SK-N-SH treated with all-trans-retinoic acid at 6 μM for 48 hours (cell line): ENCODE measurements at regions not wholly inside any gene's neighbourhood (a gene's known extent, or its start where the extent isn't known, plus 50 kb on each side); places are given as distances from the start of the nearest gene placed in this dataset.

ENCODE experiments used
- ARNTL ChIP-seq: fragments of 450-650 bp; formaldehyde crosslinking; IDR thresholded peaks from 2 replicates; pipeline ENCODE4 v1.5.0; 2020; ENCODE audit warnings: low read depth, mild to moderate bottlenecking, moderate library complexity, borderline replicate concordance
- BACH2 ChIP-seq: fragments of 250-450 bp; sonication (Bioruptor Pico); IDR thresholded peaks from 2 replicates; pipeline ENCODE4 v1.9.0; 2021; ENCODE audit warnings: mild to moderate bottlenecking, borderline replicate concordance
- CREB5 ChIP-seq: fragments of 250-450 bp; sonication (Bioruptor Pico); IDR thresholded peaks from 2 replicates; pipeline ENCODE4 v1.5.1; 2020; ENCODE audit warnings: low read depth, mild to moderate bottlenecking, moderate library complexity
- GLIS3 ChIP-seq: fragments of 250-450 bp; sonication (Bioruptor Pico); IDR thresholded peaks from 2 replicates; pipeline ENCODE4 v1.5.0; 2020; ENCODE audit warnings: mild to moderate bottlenecking, moderate library complexity
- ISL1 ChIP-seq: fragments of 250-450 bp; sonication (Bioruptor Pico); IDR thresholded peaks from 2 replicates; pipeline ENCODE4 v2.1.2; 2022; ENCODE audit warnings: mild to moderate bottlenecking, moderate library complexity
- OSR1 ChIP-seq: fragments of 250-450 bp; sonication (Bioruptor Pico); IDR thresholded peaks from 2 replicates; pipeline ENCODE4 v1.8.0; 2022; ENCODE audit warnings: moderate library complexity, mild to moderate bottlenecking, inconsistent platforms
- PATZ1 ChIP-seq: fragments of 250-450 bp; sonication (Bioruptor Pico); IDR thresholded peaks from 2 replicates; pipeline ENCODE4 v1.8.0; 2020; ENCODE audit warnings: mild to moderate bottlenecking, moderate library complexity, borderline replicate concordance
- POU6F1 ChIP-seq: fragments of 250-450 bp; sonication (Bioruptor Pico); IDR thresholded peaks from 2 replicates; pipeline ENCODE4 v1.8.0; 2021; ENCODE audit warnings: low read depth, mild to moderate bottlenecking, moderate library complexity, borderline replicate concordance
- PPARA ChIP-seq: fragments of 250-450 bp; sonication (Bioruptor Pico); IDR thresholded peaks from 2 replicates; pipeline ENCODE4 v1.5.0; 2020; ENCODE audit warnings: mild to moderate bottlenecking, borderline replicate concordance
- RARB ChIP-seq: fragments of 250-450 bp; sonication (Bioruptor Pico); IDR thresholded peaks from 2 replicates; pipeline ENCODE4 v1.8.0; 2021; ENCODE audit warnings: mild to moderate bottlenecking, moderate library complexity
- SNAI2 ChIP-seq: fragments of 250-450 bp; sonication (Bioruptor Pico); IDR thresholded peaks from 2 replicates; pipeline ENCODE4 v1.5.0; 2020; ENCODE audit warnings: mild to moderate bottlenecking, moderate library complexity
- TCF4 ChIP-seq: fragments of 250-450 bp; sonication (Bioruptor Pico); IDR thresholded peaks from 2 replicates; pipeline ENCODE4 v1.8.0; 2021; ENCODE audit warnings: mild to moderate bottlenecking, moderate library complexity, borderline replicate concordance
- ZFP30 ChIP-seq: fragments of 450-650 bp; formaldehyde crosslinking; IDR thresholded peaks from 2 replicates; pipeline ENCODE4 v1.5.0; 2022; ENCODE audit warnings: mild to moderate bottlenecking, moderate library complexity
- ZNF565 ChIP-seq: fragments of 450-650 bp; formaldehyde crosslinking; conservative IDR thresholded peaks from 2 replicates; pipeline ENCODE4 v1.5.0; 2020; ENCODE audit warnings: low read depth, mild to moderate bottlenecking, moderate library complexity

- TF ChIP-seq PATZ1 (CRISPR knock-in tag) (no peak), ISL1 (CRISPR knock-in tag) (no peak), RARB (CRISPR knock-in tag) (no peak), POU6F1 (CRISPR knock-in tag) (no peak), ZNF565 (CRISPR knock-in tag) (no peak), ARNTL (CRISPR knock-in tag) (no peak), ZFP30 (CRISPR knock-in tag) (no peak), GLIS3 (CRISPR knock-in tag) (no peak), BACH2 (CRISPR knock-in tag) (no peak), OSR1 (CRISPR knock-in tag) (no peak), PPARA (CRISPR knock-in tag) (no peak), CREB5 (CRISPR knock-in tag) (no peak), SNAI2 (no peak), TCF4 (CRISPR knock-in tag) (no peak)
Observed at GRCh38 chr13:53568491-53568890, 539.9 kb downstream of the OLFM4 start.
